ENCODE measurements at regions not wholly inside any gene's neighbourhood (a gene's known extent, or its start where the extent isn't known, plus 50 kb on each side); places are given as distances from the start of the nearest gene placed in this dataset.
"Not testable (repeated sequence)": the region's sequence is repeated elsewhere in the genome, so short reads cannot be mapped to it uniquely, and the experiment has no call there.

DNA sequence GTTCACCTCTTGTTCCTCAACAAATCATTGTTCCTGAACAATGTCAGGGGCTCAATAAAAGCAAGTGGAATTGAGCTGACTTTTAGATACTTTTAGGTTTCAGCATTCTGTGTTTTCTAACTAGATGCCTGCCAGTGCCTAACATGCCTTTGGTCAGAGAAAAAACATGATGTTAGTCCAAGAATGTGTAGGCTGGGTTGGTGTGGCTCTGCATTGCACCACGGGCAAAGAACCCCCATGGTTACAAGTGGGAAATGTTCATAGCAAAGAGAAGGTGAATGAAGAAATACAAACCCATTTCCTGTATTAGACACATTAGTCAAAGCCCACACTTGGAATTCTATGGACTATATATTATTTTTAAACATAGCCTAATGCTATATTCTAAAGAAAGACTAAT, 193.3 kb downstream of the TMEM200A start:
- TF ChIP-seq, protein P1, sequence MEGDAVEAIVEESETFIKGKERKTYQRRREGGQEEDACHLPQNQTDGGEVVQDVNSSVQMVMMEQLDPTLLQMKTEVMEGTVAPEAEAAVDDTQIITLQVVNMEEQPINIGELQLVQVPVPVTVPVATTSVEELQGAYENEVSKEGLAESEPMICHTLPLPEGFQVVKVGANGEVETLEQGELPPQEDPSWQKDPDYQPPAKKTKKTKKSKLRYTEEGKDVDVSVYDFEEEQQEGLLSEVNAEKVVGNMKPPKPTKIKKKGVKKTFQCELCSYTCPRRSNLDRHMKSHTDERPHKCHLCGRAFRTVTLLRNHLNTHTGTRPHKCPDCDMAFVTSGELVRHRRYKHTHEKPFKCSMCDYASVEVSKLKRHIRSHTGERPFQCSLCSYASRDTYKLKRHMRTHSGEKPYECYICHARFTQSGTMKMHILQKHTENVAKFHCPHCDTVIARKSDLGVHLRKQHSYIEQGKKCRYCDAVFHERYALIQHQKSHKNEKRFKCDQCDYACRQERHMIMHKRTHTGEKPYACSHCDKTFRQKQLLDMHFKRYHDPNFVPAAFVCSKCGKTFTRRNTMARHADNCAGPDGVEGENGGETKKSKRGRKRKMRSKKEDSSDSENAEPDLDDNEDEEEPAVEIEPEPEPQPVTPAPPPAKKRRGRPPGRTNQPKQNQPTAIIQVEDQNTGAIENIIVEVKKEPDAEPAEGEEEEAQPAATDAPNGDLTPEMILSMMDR (IDR thresholded peaks at IDR 0.05; ENCODE audit: low read depth, low read length): no peak
- TF ChIP-seq EZH2phosphoT487 (IDR thresholded peaks at IDR 0.05; ENCODE audit: low read depth): no peak
- H3K79me2 ChIP-seq (ENCODE audit: low read length): no peaks in the 10 kb centered on the region
- no peak overlapping the region for H3K4me2 ChIP-seq (ENCODE audit: low read length)
- no peaks in the 10 kb centered on the region for H3K36me3 ChIP-seq (replicated peaks; ENCODE audit: low read depth, low read length)
- H3K27ac ChIP-seq (ENCODE audit: low read length): no peak overlapping the region
- H3K4me1 ChIP-seq (ENCODE audit: low read length): peaks cover 21% of the 10 kb centered on the region
- H2AFZ ChIP-seq (ENCODE audit: low read depth, low read length): no peak overlapping the region
- peaks cover 3% of the 10 kb centered on the region; the same call in 1 of the 2 replicates for H3K9me3 ChIP-seq (ENCODE audit: insufficient read depth, low read length)
- H3K9ac ChIP-seq (ENCODE audit: low read length): no peak overlapping the region
- H3K27me3 ChIP-seq (ENCODE audit: low read depth, low read length): no peaks in the 10 kb centered on the region
- H3K4me3 ChIP-seq (ENCODE audit: low read length): no peak overlapping the region
- no peaks in the 10 kb centered on the region for H4K20me1 ChIP-seq (ENCODE audit: insufficient read depth, low read length)

DNA sequence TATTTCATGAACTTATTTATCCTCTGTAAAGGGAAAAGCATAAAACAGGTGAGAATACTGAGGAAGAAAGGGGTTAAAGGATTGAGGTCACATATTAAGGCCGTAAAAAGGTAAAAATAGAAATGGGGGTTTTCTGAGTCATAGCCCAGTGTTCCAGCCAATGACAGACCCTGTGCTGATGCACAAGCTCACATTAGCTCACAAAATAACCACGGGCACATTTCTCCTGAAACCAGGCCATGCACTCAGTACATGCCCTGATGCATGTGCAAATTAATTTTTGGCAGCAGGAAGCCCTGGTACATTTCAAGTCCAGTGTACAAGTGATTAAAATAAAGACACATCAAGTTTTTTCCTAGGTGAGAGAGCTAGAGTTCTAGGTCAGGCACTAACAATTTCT, 194.4 kb downstream of the TMEM200A start:
- TF ChIP-seq, protein P1 (IDR thresholded peaks at IDR 0.05; ENCODE audit: low read depth, low read length): no peak
- no peak for TF ChIP-seq EZH2phosphoT487 (IDR thresholded peaks at IDR 0.05; ENCODE audit: low read depth)
- Histone ChIP-seq H3K27ac (ENCODE audit: low read length) (no peak overlapping the region), H3K9ac (ENCODE audit: low read length) (no peak overlapping the region), H3K36me3 (replicated peaks; ENCODE audit: low read depth, low read length) (no peaks in the 10 kb centered on the region), H3K4me3 (ENCODE audit: low read length) (no peak overlapping the region), H4K20me1 (ENCODE audit: insufficient read depth, low read length) (no peaks in the 10 kb centered on the region), H3K79me2 (ENCODE audit: low read length) (no peaks in the 10 kb centered on the region), H3K27me3 (ENCODE audit: low read depth, low read length) (no peaks in the 10 kb centered on the region), H2AFZ (ENCODE audit: low read depth, low read length) (no peak overlapping the region), H3K9me3 (ENCODE audit: insufficient read depth, low read length) (peaks cover 3% of the 10 kb centered on the region; the same call in 1 of the 2 replicates), H3K4me1 (ENCODE audit: low read length) (peaks cover 21% of the 10 kb centered on the region), H3K4me2 (ENCODE audit: low read length) (no peak overlapping the region)

- not testable (repeated sequence) for H3K4me3 ChIP-seq (ENCODE audit: low read length); H3K36me3 ChIP-seq (replicated peaks; ENCODE audit: low read depth, low read length); H3K79me2 ChIP-seq (ENCODE audit: low read length); H3K4me2 ChIP-seq (ENCODE audit: low read length); H2AFZ ChIP-seq (ENCODE audit: low read depth, low read length); H3K9me3 ChIP-seq (ENCODE audit: insufficient read depth, low read length); H3K27me3 ChIP-seq (ENCODE audit: low read depth, low read length); H4K20me1 ChIP-seq (ENCODE audit: insufficient read depth, low read length); H3K9ac ChIP-seq (ENCODE audit: low read length)
- peaks cover 21% of the 10 kb centered on the region for H3K4me1 ChIP-seq (ENCODE audit: low read length)
- H3K27ac ChIP-seq (ENCODE audit: low read length): peak overlapping the region; percentile 40; the same call in 1 of the 2 replicates
These were observed 195.3 kb downstream of the TMEM200A start for GRCh38 chr6:130561159-130561558.

DNA sequence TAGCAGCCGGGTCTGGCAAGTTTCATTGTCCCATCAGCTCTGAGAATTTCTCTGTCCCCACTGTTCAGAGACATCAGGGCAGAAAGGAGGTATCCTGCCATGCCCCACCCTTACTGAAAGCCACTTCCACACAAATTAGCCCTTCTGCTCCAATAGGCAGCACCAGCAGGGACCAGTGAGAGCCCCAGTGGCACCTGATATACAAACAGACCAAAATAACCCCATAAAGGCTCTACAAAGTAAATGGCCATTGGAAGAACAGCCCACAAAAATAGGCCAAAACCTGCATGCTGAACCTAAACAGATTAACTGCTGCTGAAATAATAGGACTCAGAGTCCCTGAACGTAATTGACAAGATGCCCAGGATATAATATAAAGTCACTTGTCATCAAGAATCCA, 199.9 kb downstream of the TMEM200A start:
- Histone ChIP-seq H4K20me1 (ENCODE audit: insufficient read depth, low read length) (no peaks in the 10 kb centered on the region), H3K79me2 (ENCODE audit: low read length) (no peaks in the 10 kb centered on the region), H3K4me1 (ENCODE audit: low read length) (peaks cover 12% of the 10 kb centered on the region), H3K27me3 (ENCODE audit: low read depth, low read length) (no peaks in the 10 kb centered on the region), H2AFZ (ENCODE audit: low read depth, low read length) (no peak overlapping the region), H3K4me3 (ENCODE audit: low read length) (no peak overlapping the region), H3K9me3 (ENCODE audit: insufficient read depth, low read length) (peaks cover 2% of the 10 kb centered on the region; the same call in 1 of the 2 replicates), H3K27ac (ENCODE audit: low read length) (no peak overlapping the region), H3K4me2 (ENCODE audit: low read length) (no peak overlapping the region), H3K9ac (ENCODE audit: low read length) (no peak overlapping the region), H3K36me3 (replicated peaks; ENCODE audit: low read depth, low read length) (no peaks in the 10 kb centered on the region)
- TF ChIP-seq, protein P1 (IDR thresholded peaks at IDR 0.05; ENCODE audit: low read depth, low read length): no peak
- no peak for TF ChIP-seq EZH2phosphoT487 (IDR thresholded peaks at IDR 0.05; ENCODE audit: low read depth)

DNA sequence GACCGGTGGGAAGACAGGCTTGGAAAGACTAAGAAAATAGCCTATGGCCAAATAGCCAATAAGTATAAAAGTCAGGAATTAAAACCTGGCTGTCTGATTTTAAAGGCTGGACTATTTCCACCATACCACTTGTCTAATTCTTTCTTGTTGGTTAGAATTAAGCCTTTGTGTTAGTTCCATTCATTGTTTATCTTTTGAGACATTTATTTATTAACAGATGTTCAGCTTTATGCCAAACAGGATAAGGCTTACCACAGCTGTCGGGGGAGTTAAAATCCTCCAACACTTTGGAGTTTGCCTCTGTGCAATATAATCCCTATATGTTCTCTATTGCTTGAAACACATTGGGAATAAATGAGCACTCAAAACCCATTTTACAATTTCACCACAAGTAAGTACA, 208.3 kb downstream of the TMEM200A start:
- H3K79me2 ChIP-seq (ENCODE audit: low read length): no peaks in the 10 kb centered on the region
- no peaks in the 10 kb centered on the region for H4K20me1 ChIP-seq (ENCODE audit: insufficient read depth, low read length)
- H3K27me3 ChIP-seq (ENCODE audit: low read depth, low read length): no peaks in the 10 kb centered on the region
- TF ChIP-seq EZH2phosphoT487 (IDR thresholded peaks at IDR 0.05; ENCODE audit: low read depth): no peak
- TF ChIP-seq, protein P1 (IDR thresholded peaks at IDR 0.05; ENCODE audit: low read depth, low read length): no peak
- H3K4me1 ChIP-seq (ENCODE audit: low read length): no peaks in the 10 kb centered on the region
- H3K27ac ChIP-seq (ENCODE audit: low read length): no peak overlapping the region
- H2AFZ ChIP-seq (ENCODE audit: low read depth, low read length): no peak overlapping the region
- no peaks in the 10 kb centered on the region for H3K36me3 ChIP-seq (replicated peaks; ENCODE audit: low read depth, low read length)
- no peaks in the 10 kb centered on the region for H3K9me3 ChIP-seq (ENCODE audit: insufficient read depth, low read length)
- no peak overlapping the region for H3K4me2 ChIP-seq (ENCODE audit: low read length)
- no peak overlapping the region for H3K4me3 ChIP-seq (ENCODE audit: low read length)
- H3K9ac ChIP-seq (ENCODE audit: low read length): no peak overlapping the region

Measured in OCI-LY3 (cell line).